Gastrocnemius medialis (tissue), 4 donors: ENCODE measurements at regions not wholly inside any gene's neighbourhood (a gene's known extent, or its start where the extent isn't known, plus 50 kb on each side); places are given as distances from the start of the nearest gene placed in this dataset.

Experiments used
- ATAC-seq, 2 donors: fragments of 150-250 bp; one replicate each; pipeline ENCODE4 v1.9.1; 2016
- DNase-seq, 2 donors: peaks; one replicate each; pipeline ENCODE4 v3.0.0-alpha.2; 2019
- H3K27ac ChIP-seq, 4 donors: fragments of 200-600 bp; sonication (generic); 1 replicate in 1 of 4; 2 replicates in 3 of 4; pipeline ENCODE4 v1.5.1; 2016 to 2018; ENCODE audit warnings: mild to moderate bottlenecking in 2 of 4, moderate library complexity in 1 of 4
- H3K27me3 ChIP-seq, 3 donors: fragments of 200-600 bp; sonication (generic) in 2 of 3; 1 replicate in 1 of 3; 2 replicates in 2 of 3; pipeline versions ENCODE4 v1.5.1 to v1.6.0; 2016 to 2019; ENCODE audit warnings: mild to moderate bottlenecking in 1 of 3, moderate library complexity in 1 of 3
- H3K36me3 ChIP-seq, 2 donors: fragments of 200-600 bp; sonication (generic) in 1 of 2; one replicate each; pipeline ENCODE4 v1.5.1; 2017 to 2018
- H3K4me1 ChIP-seq, 2 donors: fragments of 200-600 bp; sonication (generic) in 1 of 2; one replicate each; pipeline ENCODE4 v1.5.1; 2016 to 2017; ENCODE audit warnings: mild to moderate bottlenecking in 2 of 2
- H3K4me3 ChIP-seq, 4 donors: fragments of 200-600 bp; sonication (generic) in 3 of 4; 1 replicate in 1 of 4; 2 replicates in 3 of 4; pipeline ENCODE4 v1.5.1; 2016 to 2019; ENCODE audit warnings: mild to moderate bottlenecking in 2 of 4
- H3K9me3 ChIP-seq, 3 donors: fragments of 200-600 bp; sonication (generic) in 2 of 3; 1 replicate in 1 of 3; 2 replicates in 2 of 3; pipeline ENCODE4 v1.5.1; 2016 to 2019
- CTCF ChIP-seq, 5 experiments: fragments of 450-650 bp in 3 of 5; fragments of 200-600 bp in 2 of 5; sonication (generic) in 2 of 5; IDR thresholded peaks in 4 of 5; conservative IDR thresholded peaks in 1 of 5; 1 replicate in 4 of 5; 2 replicates in 1 of 5; pipeline ENCODE4 v1.5.1; 2016 to 2019; ENCODE audit warnings: antibody characterized with exemption in 5 of 5, mild to moderate bottlenecking in 3 of 5, moderate library complexity in 3 of 5
- POLR2A ChIP-seq, 2 donors: fragments of 450-650 bp; IDR thresholded peaks; one replicate each; pipeline ENCODE4 v1.6.1; 2017; ENCODE audit warnings: antibody characterized with exemption in 2 of 2, mild to moderate bottlenecking in 2 of 2, moderate library complexity in 2 of 2
- in situ Hi-C, 4 donors: fragments of 200-750 bp; cut with MboI; loops; one replicate each; pipeline versions ENCODE4 v1.15.0 to v1.8.0; 2017; ENCODE audit warnings: low sequenced_read_pairs in 4 of 4
- intact Hi-C: fragments of 100-400 bp; cut with DNase I; formaldehyde crosslinking; loops from one replicate; pipeline ENCODE4 v1.15.1; 2023; ENCODE audit warnings: low total_unique reads

GRCh38 chr14:86086962-86087361 lies 557.0 kb downstream of the FLRT2 start:
- ATAC-seq (no peak), DNase-seq (no peak)
- no peak overlapping the region for H3K27ac ChIP-seq
- H3K4me3 ChIP-seq: no peak overlapping the region
- no peaks in the 10 kb centered on the region for H3K9me3 ChIP-seq
- TF ChIP-seq POLR2A (IDR thresholded peaks at IDR 0.05) (no peak), CTCF (IDR thresholded peaks at IDR 0.05 in 4 of 5, conservative IDR thresholded peaks at IDR 0.05 in 1 of 5) (no peak)
- H3K27me3 ChIP-seq: no peaks in the 10 kb centered on the region
- H3K4me1 ChIP-seq: no peaks in the 10 kb centered on the region
- intact Hi-C loops: no loop called here
- in situ Hi-C loops: no loop called here
- H3K36me3 ChIP-seq: no peaks in the 10 kb centered on the region

- in situ Hi-C loops: no loop called here
- DNase-seq (no peak), ATAC-seq (no peak)
- Histone ChIP-seq H3K9me3 (no peaks in the 10 kb centered on the region), H3K27ac (no peak overlapping the region), H3K4me3 (no peak overlapping the region), H3K36me3 (no peaks in the 10 kb centered on the region), H3K27me3 (no peaks in the 10 kb centered on the region), H3K4me1 (no peaks in the 10 kb centered on the region)
- TF ChIP-seq POLR2A (IDR thresholded peaks at IDR 0.05) (no peak), CTCF (IDR thresholded peaks at IDR 0.05 in 4 of 5, conservative IDR thresholded peaks at IDR 0.05 in 1 of 5) (no peak)
- intact Hi-C loops: no loop called here
These were observed 554.2 kb downstream of the FLRT2 start for GRCh38 chr14:86084097-86084496.

GRCh38 chr14:86083616-86084015 lies 553.7 kb downstream of the FLRT2 start:
- no peak overlapping the region for H3K27ac ChIP-seq
- DNase-seq: no peak
- TF ChIP-seq CTCF (IDR thresholded peaks at IDR 0.05 in 4 of 5, conservative IDR thresholded peaks at IDR 0.05 in 1 of 5) (no peak), POLR2A (IDR thresholded peaks at IDR 0.05) (no peak)
- ATAC-seq: no peak
- H3K36me3 ChIP-seq: no peaks in the 10 kb centered on the region
- H3K9me3 ChIP-seq: no peaks in the 10 kb centered on the region
- intact Hi-C loops: no loop called here
- no peaks in the 10 kb centered on the region for H3K4me1 ChIP-seq
- in situ Hi-C loops: no loop called here
- no peaks in the 10 kb centered on the region for H3K27me3 ChIP-seq
- H3K4me3 ChIP-seq: no peak overlapping the region

DNA sequence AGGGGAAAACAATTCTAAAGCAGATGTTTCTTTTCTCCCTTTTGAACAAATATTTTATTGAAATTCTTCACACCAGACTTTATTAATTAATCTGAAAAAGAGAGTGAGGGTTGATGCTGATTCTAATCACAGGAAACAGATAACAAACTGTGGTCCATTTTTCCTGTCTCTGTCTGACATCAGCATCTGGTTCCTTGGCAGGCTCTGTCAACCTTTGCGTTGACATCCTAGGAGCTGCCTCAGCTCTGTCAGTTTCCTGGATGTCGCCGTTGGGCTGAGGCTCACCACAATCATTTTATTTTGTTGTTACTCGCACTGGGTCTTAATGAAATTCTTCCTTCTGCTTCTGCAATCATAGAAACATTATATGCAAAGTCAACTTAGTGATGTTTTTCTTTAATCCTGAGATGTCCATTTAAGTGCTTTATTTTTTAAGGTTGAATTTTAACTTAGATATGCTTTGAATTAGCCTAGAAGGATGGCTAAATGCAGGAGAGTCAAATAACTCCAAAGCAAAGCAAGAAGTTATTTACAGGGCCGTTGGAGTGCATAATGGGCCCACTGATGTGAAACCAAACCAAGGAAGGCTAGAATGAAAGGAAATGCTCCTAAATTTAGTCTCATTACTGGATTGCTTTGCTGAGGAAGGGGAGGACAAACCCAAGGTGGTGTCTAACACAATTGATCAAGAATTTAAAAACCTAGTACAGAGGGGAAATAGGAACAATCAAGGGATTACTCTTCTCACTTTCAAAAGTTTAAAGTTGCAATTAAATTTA lies 542.4 kb downstream of the FLRT2 start:
- no peaks in the 10 kb centered on the region for H3K36me3 ChIP-seq
- DNase-seq (no peak), ATAC-seq (no peak)
- in situ Hi-C loops: no loop called here
- no peak overlapping the region for H3K4me3 ChIP-seq
- no peaks in the 10 kb centered on the region for H3K4me1 ChIP-seq
- intact Hi-C loops: no loop called here
- H3K9me3 ChIP-seq: no peaks in the 10 kb centered on the region
- H3K27me3 ChIP-seq: no peaks in the 10 kb centered on the region
- no peak overlapping the region for H3K27ac ChIP-seq
- TF ChIP-seq CTCF (IDR thresholded peaks at IDR 0.05 in 4 of 5, conservative IDR thresholded peaks at IDR 0.05 in 1 of 5) (no peak), POLR2A (IDR thresholded peaks at IDR 0.05) (no peak)

DNA sequence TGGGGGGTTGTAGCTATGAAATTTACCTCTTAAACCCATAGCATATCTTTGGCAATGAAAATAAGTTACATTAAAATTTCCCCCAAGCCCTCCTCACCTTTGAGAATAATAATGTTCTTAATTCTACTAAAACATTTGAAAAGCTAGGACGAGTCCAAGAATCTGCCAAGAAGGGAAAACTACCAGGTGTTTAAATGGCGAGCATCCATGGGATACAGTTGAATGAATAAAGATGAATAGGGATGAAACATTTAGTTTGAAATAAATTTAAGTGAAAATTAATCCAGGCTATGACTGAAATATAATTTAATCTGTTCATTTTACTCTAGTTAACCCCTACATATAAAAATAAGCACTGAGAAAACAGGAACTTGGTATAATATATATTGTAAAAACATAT lies 536.7 kb downstream of the FLRT2 start:
- no peaks in the 10 kb centered on the region for H3K27me3 ChIP-seq
- no peaks in the 10 kb centered on the region for H3K36me3 ChIP-seq
- no peak for ATAC-seq
- intact Hi-C loops (no loop called here), in situ Hi-C loops (no loop called here)
- no peaks in the 10 kb centered on the region for H3K4me1 ChIP-seq
- no peak overlapping the region for H3K27ac ChIP-seq
- TF ChIP-seq POLR2A (IDR thresholded peaks at IDR 0.05) (no peak), CTCF (IDR thresholded peaks at IDR 0.05 in 4 of 5, conservative IDR thresholded peaks at IDR 0.05 in 1 of 5) (no peak)
- DNase-seq: no peak
- no peak overlapping the region for H3K4me3 ChIP-seq
- H3K9me3 ChIP-seq: no peaks in the 10 kb centered on the region
